Mesodermal cell (in vitro differentiated cells): ENCODE measurements at regions not wholly inside any gene's neighbourhood (a gene's known extent, or its start where the extent isn't known, plus 50 kb on each side); places are given as distances from the start of the nearest gene placed in this dataset.
"Not testable (repeated sequence)": the region's sequence is repeated elsewhere in the genome, so short reads cannot be mapped to it uniquely, and the experiment has no call there.

Source experiments
- H3K27ac ChIP-seq: 2 replicates; pipeline ENCODE4 v1.7.0; 2013; ENCODE audit warnings: mild to moderate bottlenecking, low read depth, low read length, moderate library complexity; ENCODE audit not compliant: severe bottlenecking
- H3K36me3 ChIP-seq: 2 replicates; pipeline ENCODE4 v1.7.1; 2013; ENCODE audit warnings: mild to moderate bottlenecking, low read length, moderate library complexity; ENCODE audit not compliant: control insufficient read depth, insufficient read depth
- H3K4me1 ChIP-seq: one replicate; pipeline ENCODE4 v1.7.1; 2013; ENCODE audit warnings: mild to moderate bottlenecking, low read length; ENCODE audit not compliant: insufficient read depth, control insufficient read depth, poor library complexity, severe bottlenecking
- H3K4me3 ChIP-seq: 2 replicates; pipeline ENCODE4 v1.7.0; 2013; ENCODE audit warnings: low read length, control low read depth, mild to moderate bottlenecking; ENCODE audit not compliant: insufficient read depth, poor library complexity, severe bottlenecking; ENCODE audit errors: extremely low read depth
- H3K9me3 ChIP-seq: 2 replicates; pipeline ENCODE4 v1.7.1; 2013; ENCODE audit warnings: mild to moderate bottlenecking, low read length, moderate library complexity; ENCODE audit not compliant: control insufficient read depth
- WGBS, 2 experiments: methylation state at CpG; one replicate each; pipeline ENCODE4 v1.1.5; 2013; ENCODE audit warnings: missing lambda C conversion rate in 2 of 2; ENCODE audit not compliant: insufficient coverage in 2 of 2; 5-methylcytosine and 5-hydroxymethylcytosine counted together

- WGBS, 2 experiments, result 86% methylated on average over 1 of the region's 2 CpGs; no CpG with 5 or more reads in 1 of the 2 experiments
- Histone ChIP-seq H3K4me3 (no peak overlapping the region), H3K27ac (no peak overlapping the region), H3K9me3 (no peaks in the 10 kb centered on the region), H3K4me1 (no peaks in the 10 kb centered on the region), H3K36me3 (no peaks in the 10 kb centered on the region)
Observed at GRCh38 chr5:86482008-86482407, 135.7 kb upstream of the COX7C start.

GRCh38 chr5:86493777-86494176, 124.0 kb upstream of the COX7C start:
- no peak overlapping the region for H3K27ac ChIP-seq
- H3K9me3 ChIP-seq, result no peaks in the 10 kb centered on the region
- no CpG with 5 or more reads among the region's 1 CpG for WGBS, 2 experiments
- no peaks in the 10 kb centered on the region for H3K4me1 ChIP-seq
- H3K36me3 ChIP-seq, result no peaks in the 10 kb centered on the region
- no peak overlapping the region for H3K4me3 ChIP-seq

GRCh38 chr5:86500947-86501346, 116.8 kb upstream of the COX7C start:
- no CpG with 5 or more reads among the region's 1 CpG for WGBS, 2 experiments

GRCh38 chr5:86507574-86507973, 110.2 kb upstream of the COX7C start:
- Histone ChIP-seq H3K36me3 (no peaks in the 10 kb centered on the region), H3K9me3 (no peaks in the 10 kb centered on the region), H3K27ac (no peak overlapping the region), H3K4me3 (no peak overlapping the region), H3K4me1 (no peaks in the 10 kb centered on the region)
- 91 to 94% methylated on average over 4 of the region's 4 CpGs for WGBS, 2 experiments

More at GRCh38 chr5:86500947-86501346, 116.8 kb upstream of the COX7C start:
- no peak overlapping the region for H3K4me3 ChIP-seq
- no peak overlapping the region for H3K27ac ChIP-seq
- H3K9me3 ChIP-seq, result no peaks in the 10 kb centered on the region
- no peaks in the 10 kb centered on the region for H3K36me3 ChIP-seq
- H3K4me1 ChIP-seq, result no peaks in the 10 kb centered on the region

- H3K4me3 ChIP-seq, H3K27ac ChIP-seq, H3K36me3 ChIP-seq, H3K9me3 ChIP-seq, H3K4me1 ChIP-seq: not testable (repeated sequence)
- 96 to 100% methylated on average over 2 to 3 of the region's 21 CpGs for whole genome bisulfite sequencing, 2 experiments
Observed at GRCh38 chr5:86510330-86510915, 107.3 kb upstream of the COX7C start.

GRCh38 chr5:86523718-86524117, 94.0 kb upstream of the COX7C start:
- no peak overlapping the region for H3K4me3 ChIP-seq
- no peak overlapping the region for H3K27ac ChIP-seq
- no peaks in the 10 kb centered on the region for H3K36me3 ChIP-seq
- H3K9me3 ChIP-seq, result no peaks in the 10 kb centered on the region
- no peaks in the 10 kb centered on the region for H3K4me1 ChIP-seq
- 81% methylated on average over 3 of the region's 3 CpGs; no CpG with 5 or more reads in 1 of the 2 experiments for WGBS, 2 experiments

GRCh38 chr5:86525622-86526021, 92.1 kb upstream of the COX7C start:
- Histone ChIP-seq H3K4me3 (no peak overlapping the region), H3K4me1 (no peaks in the 10 kb centered on the region), H3K36me3 (no peaks in the 10 kb centered on the region), H3K9me3 (no peaks in the 10 kb centered on the region), H3K27ac (no peak overlapping the region)
- no CpG with 5 or more reads among the region's 2 CpGs for WGBS, 2 experiments

GRCh38 chr5:86526811-86527348, 90.9 kb upstream of the COX7C start:
- no peaks in the 10 kb centered on the region for H3K9me3 ChIP-seq
- H3K4me1 ChIP-seq, result no peaks in the 10 kb centered on the region
- H3K4me3 ChIP-seq, result no peak overlapping the region
- no peak overlapping the region for H3K27ac ChIP-seq
- 83 to 94% methylated on average over 2 to 3 of the region's 3 CpGs for WGBS, 2 experiments
- no peaks in the 10 kb centered on the region for H3K36me3 ChIP-seq

- Histone ChIP-seq H3K27ac (no peak overlapping the region), H3K9me3 (no peaks in the 10 kb centered on the region), H3K4me3 (no peak overlapping the region), H3K36me3 (no peaks in the 10 kb centered on the region), H3K4me1 (no peaks in the 10 kb centered on the region)
- WGBS, 2 experiments, result 50% methylated on average over 1 of the region's 2 CpGs; no CpG with 5 or more reads in 1 of the 2 experiments
Observed at GRCh38 chr5:86532429-86532828, 85.3 kb upstream of the COX7C start.

- Histone ChIP-seq H3K4me3 (no peak overlapping the region), H3K4me1 (no peaks in the 10 kb centered on the region), H3K36me3 (no peaks in the 10 kb centered on the region), H3K27ac (no peak overlapping the region), H3K9me3 (no peaks in the 10 kb centered on the region)
- WGBS, 2 experiments, result 91 to 94% methylated on average over 3 of the region's 3 CpGs
Observed at GRCh38 chr5:86536396-86536795, 81.3 kb upstream of the COX7C start.

GRCh38 chr5:86542532-86542931, 75.2 kb upstream of the COX7C start:
- Histone ChIP-seq H3K27ac (no peak overlapping the region), H3K36me3 (no peaks in the 10 kb centered on the region), H3K9me3 (no peaks in the 10 kb centered on the region), H3K4me3 (no peak overlapping the region), H3K4me1 (no peaks in the 10 kb centered on the region)
- 89 to 91% methylated on average over 1 of the region's 3 CpGs for WGBS, 2 experiments
